ENCODE measurements at regions not wholly inside any gene's neighbourhood (a gene's known extent, or its start where the extent isn't known, plus 50 kb on each side); places are given as distances from the start of the nearest gene placed in this dataset.
"Not testable (repeated sequence)": the region's sequence is repeated elsewhere in the genome, so short reads cannot be mapped to it uniquely, and the experiment has no call there.

GRCh38 chr9:62874213-62874612 lies 1684.4 kb downstream of the SPATA31A7 start:
- TF ChIP-seq, protein P1, sequence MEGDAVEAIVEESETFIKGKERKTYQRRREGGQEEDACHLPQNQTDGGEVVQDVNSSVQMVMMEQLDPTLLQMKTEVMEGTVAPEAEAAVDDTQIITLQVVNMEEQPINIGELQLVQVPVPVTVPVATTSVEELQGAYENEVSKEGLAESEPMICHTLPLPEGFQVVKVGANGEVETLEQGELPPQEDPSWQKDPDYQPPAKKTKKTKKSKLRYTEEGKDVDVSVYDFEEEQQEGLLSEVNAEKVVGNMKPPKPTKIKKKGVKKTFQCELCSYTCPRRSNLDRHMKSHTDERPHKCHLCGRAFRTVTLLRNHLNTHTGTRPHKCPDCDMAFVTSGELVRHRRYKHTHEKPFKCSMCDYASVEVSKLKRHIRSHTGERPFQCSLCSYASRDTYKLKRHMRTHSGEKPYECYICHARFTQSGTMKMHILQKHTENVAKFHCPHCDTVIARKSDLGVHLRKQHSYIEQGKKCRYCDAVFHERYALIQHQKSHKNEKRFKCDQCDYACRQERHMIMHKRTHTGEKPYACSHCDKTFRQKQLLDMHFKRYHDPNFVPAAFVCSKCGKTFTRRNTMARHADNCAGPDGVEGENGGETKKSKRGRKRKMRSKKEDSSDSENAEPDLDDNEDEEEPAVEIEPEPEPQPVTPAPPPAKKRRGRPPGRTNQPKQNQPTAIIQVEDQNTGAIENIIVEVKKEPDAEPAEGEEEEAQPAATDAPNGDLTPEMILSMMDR (IDR thresholded peaks at IDR 0.05; ENCODE audit: low read depth, low read length, missing input control): not testable (repeated sequence)
- TF ChIP-seq HNF4A (conservative IDR thresholded peaks at IDR 0.05): not testable (repeated sequence)
